KMS-11 (cell line): ENCODE measurements at regions not wholly inside any gene's neighbourhood (a gene's known extent, or its start where the extent isn't known, plus 50 kb on each side); places are given as distances from the start of the nearest gene placed in this dataset.

ENCODE experiments used
- H2AFZ ChIP-seq: fragments of 200-600 bp; sonication (generic); 2 replicates; pipeline ENCODE4 v1.6.1; 2016; ENCODE audit warnings: antibody characterized with exemption, mixed run types, low read depth
- H3K27ac ChIP-seq: fragments of 200-600 bp; sonication (generic); 2 replicates; pipeline ENCODE4 v1.6.1; 2016; ENCODE audit warnings: mild to moderate bottlenecking, mixed run types
- H3K27me3 ChIP-seq: fragments of 200-600 bp; sonication (generic); 2 replicates; pipeline ENCODE4 v1.6.1; 2017; ENCODE audit warnings: mild to moderate bottlenecking, low read depth, mixed run types, moderate library complexity; ENCODE audit not compliant: insufficient read depth
- H3K36me3 ChIP-seq: fragments of 200-600 bp; sonication (generic); 2 replicates; pipeline ENCODE4 v1.6.1; 2017; ENCODE audit warnings: mild to moderate bottlenecking, mixed run types; ENCODE audit not compliant: insufficient read depth
- H3K4me1 ChIP-seq: fragments of 200-600 bp; sonication (generic); 2 replicates; pipeline ENCODE4 v1.6.1; 2016; ENCODE audit warnings: mild to moderate bottlenecking, low read depth, mixed run types; ENCODE audit not compliant: poor library complexity, severe bottlenecking
- H3K4me2 ChIP-seq: fragments of 200-600 bp; sonication (generic); 2 replicates; pipeline ENCODE4 v1.7.0; 2016; ENCODE audit warnings: mild to moderate bottlenecking, mixed run types
- H3K4me3 ChIP-seq: fragments of 200-600 bp; sonication (generic); IDR thresholded peaks from 2 replicates; pipeline ENCODE4 v1.6.1; 2017; ENCODE audit warnings: low read depth, low read length, mixed read lengths; ENCODE audit not compliant: insufficient read depth
- H3K79me2 ChIP-seq: fragments of 200-600 bp; sonication (generic); 2 replicates; pipeline ENCODE4 v1.6.1; 2016; ENCODE audit warnings: low read depth, mixed run types; ENCODE audit not compliant: insufficient read depth
- H3K9ac ChIP-seq: fragments of 200-600 bp; sonication (generic); 2 replicates; pipeline ENCODE4 v1.6.1; 2016; ENCODE audit warnings: mild to moderate bottlenecking, mixed run types
- H4K20me1 ChIP-seq: fragments of 200-600 bp; sonication (generic); 2 replicates; pipeline ENCODE4 v1.6.1; 2016; ENCODE audit warnings: mild to moderate bottlenecking, mixed run types; ENCODE audit not compliant: insufficient read depth
- TF ChIP-seq, protein P1 (sequence below): fragments of 200-600 bp; sonication (generic); conservative IDR thresholded peaks from 2 replicates; pipeline ENCODE4 v1.6.1; 2017; ENCODE audit warnings: low read depth, mild to moderate bottlenecking, antibody characterized with exemption, low read length, moderate library complexity, mixed read lengths

- TF ChIP-seq, protein P1, sequence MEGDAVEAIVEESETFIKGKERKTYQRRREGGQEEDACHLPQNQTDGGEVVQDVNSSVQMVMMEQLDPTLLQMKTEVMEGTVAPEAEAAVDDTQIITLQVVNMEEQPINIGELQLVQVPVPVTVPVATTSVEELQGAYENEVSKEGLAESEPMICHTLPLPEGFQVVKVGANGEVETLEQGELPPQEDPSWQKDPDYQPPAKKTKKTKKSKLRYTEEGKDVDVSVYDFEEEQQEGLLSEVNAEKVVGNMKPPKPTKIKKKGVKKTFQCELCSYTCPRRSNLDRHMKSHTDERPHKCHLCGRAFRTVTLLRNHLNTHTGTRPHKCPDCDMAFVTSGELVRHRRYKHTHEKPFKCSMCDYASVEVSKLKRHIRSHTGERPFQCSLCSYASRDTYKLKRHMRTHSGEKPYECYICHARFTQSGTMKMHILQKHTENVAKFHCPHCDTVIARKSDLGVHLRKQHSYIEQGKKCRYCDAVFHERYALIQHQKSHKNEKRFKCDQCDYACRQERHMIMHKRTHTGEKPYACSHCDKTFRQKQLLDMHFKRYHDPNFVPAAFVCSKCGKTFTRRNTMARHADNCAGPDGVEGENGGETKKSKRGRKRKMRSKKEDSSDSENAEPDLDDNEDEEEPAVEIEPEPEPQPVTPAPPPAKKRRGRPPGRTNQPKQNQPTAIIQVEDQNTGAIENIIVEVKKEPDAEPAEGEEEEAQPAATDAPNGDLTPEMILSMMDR: no peak
- H3K27ac ChIP-seq: no peak overlapping the region
- no peaks in the 10 kb centered on the region for H3K36me3 ChIP-seq
- no peak overlapping the region for H2AFZ ChIP-seq
- no peaks in the 10 kb centered on the region for H4K20me1 ChIP-seq
- no peak overlapping the region for H3K4me3 ChIP-seq
- H3K27me3 ChIP-seq: no peaks in the 10 kb centered on the region
- no peaks in the 10 kb centered on the region for H3K4me1 ChIP-seq
- H3K4me2 ChIP-seq: no peak overlapping the region
- no peaks in the 10 kb centered on the region for H3K79me2 ChIP-seq
- H3K9ac ChIP-seq: no peak overlapping the region
These were observed 299.9 kb downstream of the ZEB2 start for GRCh38 chr2:144219979-144220378.

DNA sequence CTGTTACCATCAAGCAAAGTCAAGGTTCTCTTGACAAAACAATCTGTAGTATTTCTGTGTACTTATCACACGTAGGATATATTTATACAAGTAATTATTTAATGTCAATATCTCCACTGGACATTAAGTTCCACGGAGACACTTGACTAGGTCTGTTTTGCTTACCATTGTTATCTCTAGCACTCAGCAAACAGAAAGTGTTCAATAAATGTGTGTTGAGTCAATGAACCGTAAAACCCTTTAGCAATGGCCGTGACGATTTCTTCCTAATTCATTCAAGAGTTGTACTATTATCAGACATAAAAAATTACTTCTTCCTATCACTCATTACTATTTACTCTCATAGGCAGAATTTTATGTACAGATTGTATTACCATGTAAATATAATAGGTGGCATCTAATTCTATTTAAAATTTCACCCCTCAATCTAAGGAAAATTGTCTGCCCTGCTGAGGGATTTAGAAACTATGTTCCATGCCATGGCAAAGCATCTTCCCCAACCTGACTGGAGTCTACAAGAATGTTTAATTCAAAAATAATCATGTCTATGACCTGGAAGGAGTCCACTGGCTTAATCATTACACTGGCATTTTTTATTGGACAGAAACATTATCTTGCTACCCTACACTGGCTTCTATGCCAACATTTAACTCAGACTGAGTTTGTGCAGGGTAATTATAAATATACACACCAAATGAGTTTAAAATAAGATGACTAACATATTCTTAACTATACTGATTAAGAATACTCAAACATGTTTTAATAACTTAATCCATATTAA lies 301.9 kb downstream of the ZEB2 start:
- H3K9ac ChIP-seq: no peak overlapping the region
- no peaks in the 10 kb centered on the region for H3K27me3 ChIP-seq

GRCh38 chr2:144215701-144216675 lies 303.9 kb downstream of the ZEB2 start:
- TF ChIP-seq, protein P1: no peak
- Histone ChIP-seq H3K4me1 (peaks cover 7% of the 10 kb centered on the region), H3K9ac (no peak overlapping the region), H3K36me3 (no peaks in the 10 kb centered on the region), H3K4me2 (no peak overlapping the region), H2AFZ (no peak overlapping the region), H4K20me1 (no peaks in the 10 kb centered on the region), H3K27ac (no peak overlapping the region), H3K79me2 (no peaks in the 10 kb centered on the region), H3K27me3 (no peaks in the 10 kb centered on the region), H3K4me3 (no peak overlapping the region)

More for the DNA sequence above, 301.9 kb downstream of the ZEB2 start:
- H4K20me1 ChIP-seq: no peaks in the 10 kb centered on the region
- TF ChIP-seq, protein P1: no peak
- H3K79me2 ChIP-seq: no peaks in the 10 kb centered on the region
- H3K4me1 ChIP-seq: no peaks in the 10 kb centered on the region
- no peaks in the 10 kb centered on the region for H3K36me3 ChIP-seq
- H3K27ac ChIP-seq: no peak overlapping the region
- H3K4me2 ChIP-seq: no peak overlapping the region
- H2AFZ ChIP-seq: no peak overlapping the region
- H3K4me3 ChIP-seq: no peak overlapping the region

GRCh38 chr2:144215207-144215606 lies 304.7 kb downstream of the ZEB2 start:
- no peak overlapping the region for H3K4me3 ChIP-seq
- no peaks in the 10 kb centered on the region for H4K20me1 ChIP-seq
- no peaks in the 10 kb centered on the region for H3K79me2 ChIP-seq
- peaks cover 7% of the 10 kb centered on the region for H3K4me1 ChIP-seq
- no peak overlapping the region for H2AFZ ChIP-seq
- H3K27ac ChIP-seq: no peak overlapping the region
- no peaks in the 10 kb centered on the region for H3K27me3 ChIP-seq
- H3K36me3 ChIP-seq: no peaks in the 10 kb centered on the region
- no peak overlapping the region for H3K9ac ChIP-seq
- no peak overlapping the region for H3K4me2 ChIP-seq
- TF ChIP-seq, protein P1: no peak
